ENCODE measurements at regions not wholly inside any gene's neighbourhood (a gene's known extent, or its start where the extent isn't known, plus 50 kb on each side); places are given as distances from the start of the nearest gene placed in this dataset.

- no peaks in the 10 kb centered on the region for H3K36me3 ChIP-seq (ENCODE audit: control insufficient read depth, insufficient read depth, low read length)
- no peak overlapping the region for H3K27ac ChIP-seq (ENCODE audit: low read depth, low read length)
- no peak overlapping the region for H3K4me3 Mint-ChIP-seq
- H3K9ac ChIP-seq (ENCODE audit: extremely low read depth, low read length, poor library complexity, severe bottlenecking): no peak overlapping the region
- DNase-seq: no peak
- H3K9me3 ChIP-seq (ENCODE audit: control insufficient read depth, low read length): no peaks in the 10 kb centered on the region
- no peaks in the 10 kb centered on the region for H3K9me3 Mint-ChIP-seq
- no peak overlapping the region for H3K4me3 ChIP-seq (ENCODE audit: low read length)
- no peak overlapping the region for H3K27ac Mint-ChIP-seq
- WGBS, 2 experiments (ENCODE audit: insufficient coverage in 1 of 2, insufficient read length in 1 of 2): 90 to 94% methylated on average over 2 to 3 of the region's 3 CpGs
- no peaks in the 10 kb centered on the region for H3K4me1 ChIP-seq (ENCODE audit: control insufficient read depth, insufficient read depth, low read length)
- TF ChIP-seq CTCF (conservative IDR thresholded peaks at IDR 0.05): no peak
- no peaks in the 10 kb centered on the region for H3K27me3 Mint-ChIP-seq (ENCODE audit: insufficient read depth)
- H3K36me3 Mint-ChIP-seq (ENCODE audit: low read depth): no peaks in the 10 kb centered on the region
- no peaks in the 10 kb centered on the region for H3K27me3 ChIP-seq (ENCODE audit: control insufficient read depth, insufficient read depth, low read length, poor library complexity, severe bottlenecking)
- H3K4me1 Mint-ChIP-seq: no peaks in the 10 kb centered on the region
These were observed 261.9 kb upstream of the ETAA1 start for GRCh38 chr2:67135208-67135607.

- no peak overlapping the region for H3K27ac Mint-ChIP-seq
- TF ChIP-seq CTCF (conservative IDR thresholded peaks at IDR 0.05): no peak
- H3K9ac ChIP-seq (ENCODE audit: extremely low read depth, low read length, poor library complexity, severe bottlenecking): no peak overlapping the region
- H3K4me3 ChIP-seq (ENCODE audit: low read length): no peak overlapping the region
- H3K4me1 Mint-ChIP-seq: peaks cover 7% of the 10 kb centered on the region
- no peaks in the 10 kb centered on the region for H3K9me3 Mint-ChIP-seq
- H3K9me3 ChIP-seq (ENCODE audit: control insufficient read depth, low read length): no peaks in the 10 kb centered on the region
- H3K27me3 ChIP-seq (ENCODE audit: control insufficient read depth, insufficient read depth, low read length, poor library complexity, severe bottlenecking): no peaks in the 10 kb centered on the region
- no peaks in the 10 kb centered on the region for H3K4me1 ChIP-seq (ENCODE audit: control insufficient read depth, insufficient read depth, low read length)
- no peaks in the 10 kb centered on the region for H3K36me3 ChIP-seq (ENCODE audit: control insufficient read depth, insufficient read depth, low read length)
- no peak overlapping the region for H3K4me3 Mint-ChIP-seq
- H3K27me3 Mint-ChIP-seq (ENCODE audit: insufficient read depth): no peaks in the 10 kb centered on the region
- no peaks in the 10 kb centered on the region for H3K36me3 Mint-ChIP-seq (ENCODE audit: low read depth)
- H3K27ac ChIP-seq (ENCODE audit: low read depth, low read length): no peak overlapping the region
- no peak for DNase-seq
These were observed 259.4 kb upstream of the ETAA1 start for GRCh38 chr2:67137699-67138098.

GRCh38 chr2:67142071-67142470 is 255.1 kb upstream of the ETAA1 start:
- H3K27ac ChIP-seq (ENCODE audit: low read depth, low read length): no peak overlapping the region
- no peak overlapping the region for H3K4me3 ChIP-seq (ENCODE audit: low read length)
- no peaks in the 10 kb centered on the region for H3K9me3 ChIP-seq (ENCODE audit: control insufficient read depth, low read length)
- DNase-seq: no peak
- Mint-ChIP-seq H3K27me3 (ENCODE audit: insufficient read depth) (no peaks in the 10 kb centered on the region), H3K4me1 (peaks cover 7% of the 10 kb centered on the region), H3K9me3 (no peaks in the 10 kb centered on the region), H3K36me3 (ENCODE audit: low read depth) (no peaks in the 10 kb centered on the region), H3K27ac (no peak overlapping the region), H3K4me3 (no peak overlapping the region)
- WGBS, 2 experiments (ENCODE audit: insufficient coverage in 1 of 2, insufficient read length in 1 of 2): 80 to 92% methylated on average over 1 of the region's 1 CpG
- no peaks in the 10 kb centered on the region for H3K27me3 ChIP-seq (ENCODE audit: control insufficient read depth, insufficient read depth, low read length, poor library complexity, severe bottlenecking)
- no peaks in the 10 kb centered on the region for H3K36me3 ChIP-seq (ENCODE audit: control insufficient read depth, insufficient read depth, low read length)
- no peaks in the 10 kb centered on the region for H3K4me1 ChIP-seq (ENCODE audit: control insufficient read depth, insufficient read depth, low read length)
- no peak overlapping the region for H3K9ac ChIP-seq (ENCODE audit: extremely low read depth, low read length, poor library complexity, severe bottlenecking)
- TF ChIP-seq CTCF (conservative IDR thresholded peaks at IDR 0.05): no peak
